SU-DHL-6 (cell line): ENCODE measurements at regions not wholly inside any gene's neighbourhood (a gene's known extent, or its start where the extent isn't known, plus 50 kb on each side); places are given as distances from the start of the nearest gene placed in this dataset.

Source experiments
- CTCF ChIP-seq: fragments of 200-600 bp; sonication (generic); IDR thresholded peaks from one replicate; pipeline ENCODE4 v1.5.1; 2017; ENCODE audit warnings: antibody characterized with exemption, mild to moderate bottlenecking, low read length, moderate library complexity; ENCODE audit not compliant: insufficient read depth, poor library complexity, severe bottlenecking
- EZH2phosphoT487 ChIP-seq: fragments of 200-600 bp; sonication (generic), shearing (Covaris generic); conservative IDR thresholded peaks from 2 replicates; pipeline ENCODE4 v1.6.1; 2018; ENCODE audit warnings: mild to moderate bottlenecking, antibody characterized with exemption, low read length, moderate library complexity, mixed read lengths

DNA sequence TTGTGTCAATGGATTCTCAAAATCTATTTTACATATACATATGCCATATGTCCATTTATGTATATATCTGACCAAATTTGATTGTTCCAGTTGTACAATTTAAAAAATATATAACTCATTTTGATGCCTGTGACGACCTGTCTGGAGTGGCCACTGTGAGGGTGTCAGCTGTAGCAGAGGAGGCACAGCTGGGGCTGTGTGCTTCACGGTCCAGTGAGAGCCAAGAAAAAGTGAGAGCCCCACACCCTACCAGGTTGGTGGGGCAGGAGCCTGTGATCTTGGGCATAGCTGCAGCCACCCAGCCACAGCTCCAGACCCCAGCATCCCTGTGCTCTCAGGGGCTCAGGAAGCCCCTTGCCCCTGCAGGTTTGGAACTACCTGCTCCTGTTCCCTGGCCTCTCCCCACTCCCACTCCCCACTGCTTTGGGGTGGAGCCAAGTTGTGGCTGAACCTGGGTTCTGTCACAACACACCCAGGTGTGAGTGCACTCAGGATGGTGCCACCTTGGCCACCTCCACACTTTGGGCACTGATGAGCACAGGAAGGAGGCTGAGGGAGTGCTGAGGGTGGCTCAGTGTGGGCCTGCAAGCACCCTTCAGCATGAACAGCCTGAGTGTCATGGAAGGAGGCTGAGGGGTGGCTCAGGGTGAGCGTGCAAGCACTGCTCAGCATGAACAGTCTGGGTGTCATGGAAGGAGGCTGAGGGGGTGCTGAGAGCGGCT is 161.1 kb upstream of the ROBO1 start:
- TF ChIP-seq CTCF (no peak), EZH2phosphoT487 (no peak)
